HCT116 (cell line): ENCODE measurements at regions not wholly inside any gene's neighbourhood (a gene's known extent, or its start where the extent isn't known, plus 50 kb on each side); places are given as distances from the start of the nearest gene placed in this dataset.

Experiments
- EZH2 ChIP-seq: fragments of 200-600 bp; sonication (generic); IDR thresholded peaks from 2 replicates; pipeline ENCODE4 v1.6.1; 2017; ENCODE audit warnings: antibody characterized with exemption, mixed run types
- MAX ChIP-seq: IDR thresholded peaks from 2 replicates; pipeline ENCODE4 v1.6.1; 2012
- POLR2AphosphoS5 ChIP-seq: IDR thresholded peaks from 2 replicates; pipeline ENCODE4 v1.6.1; 2011; ENCODE audit warnings: mild to moderate bottlenecking, low read depth, low read length, moderate library complexity
- YY1 ChIP-seq: IDR thresholded peaks from 2 replicates; pipeline ENCODE4 v1.6.1; 2011; ENCODE audit warnings: low read length, low read depth, moderate library complexity, mild to moderate bottlenecking; ENCODE audit not compliant: insufficient replicate concordance; ENCODE audit errors: extremely low read depth
- TF ChIP-seq, protein P1 (sequence below), 3 experiments: fragments of 200-600 bp in 1 of 3; sonication (generic) in 1 of 3; IDR thresholded peaks in 2 of 3; conservative IDR thresholded peaks in 1 of 3; 2 replicates each; pipeline ENCODE4 v1.5.1; 2012 to 2017; ENCODE audit warnings: low read depth in 2 of 3, low read length in 2 of 3, antibody characterized with exemption in 1 of 3, borderline replicate concordance in 1 of 3, control low read depth in 1 of 3, mild to moderate bottlenecking in 1 of 3, mixed read lengths in 1 of 3, mixed run types in 1 of 3, moderate library complexity in 1 of 3; ENCODE audit not compliant: insufficient read depth in 1 of 3

- TF ChIP-seq, protein P1, sequence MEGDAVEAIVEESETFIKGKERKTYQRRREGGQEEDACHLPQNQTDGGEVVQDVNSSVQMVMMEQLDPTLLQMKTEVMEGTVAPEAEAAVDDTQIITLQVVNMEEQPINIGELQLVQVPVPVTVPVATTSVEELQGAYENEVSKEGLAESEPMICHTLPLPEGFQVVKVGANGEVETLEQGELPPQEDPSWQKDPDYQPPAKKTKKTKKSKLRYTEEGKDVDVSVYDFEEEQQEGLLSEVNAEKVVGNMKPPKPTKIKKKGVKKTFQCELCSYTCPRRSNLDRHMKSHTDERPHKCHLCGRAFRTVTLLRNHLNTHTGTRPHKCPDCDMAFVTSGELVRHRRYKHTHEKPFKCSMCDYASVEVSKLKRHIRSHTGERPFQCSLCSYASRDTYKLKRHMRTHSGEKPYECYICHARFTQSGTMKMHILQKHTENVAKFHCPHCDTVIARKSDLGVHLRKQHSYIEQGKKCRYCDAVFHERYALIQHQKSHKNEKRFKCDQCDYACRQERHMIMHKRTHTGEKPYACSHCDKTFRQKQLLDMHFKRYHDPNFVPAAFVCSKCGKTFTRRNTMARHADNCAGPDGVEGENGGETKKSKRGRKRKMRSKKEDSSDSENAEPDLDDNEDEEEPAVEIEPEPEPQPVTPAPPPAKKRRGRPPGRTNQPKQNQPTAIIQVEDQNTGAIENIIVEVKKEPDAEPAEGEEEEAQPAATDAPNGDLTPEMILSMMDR (IDR thresholded peaks at IDR 0.05 in 2 of 3, conservative IDR thresholded peaks at IDR 0.05 in 1 of 3; ENCODE audit: borderline replicate concordance in 1 of 3, insufficient read depth in 1 of 3, low read depth in 2 of 3, low read length in 2 of 3) = no peak
- TF ChIP-seq POLR2AphosphoS5 = no peak
- no peak for TF ChIP-seq MAX
- no peak for TF ChIP-seq YY1
- TF ChIP-seq EZH2 = no peak
These were observed 59.2 kb upstream of the KLF13 start for GRCh38 chr15:31267161-31268107.
